ENCODE measurements at regions not wholly inside any gene's neighbourhood (a gene's known extent, or its start where the extent isn't known, plus 50 kb on each side); places are given as distances from the start of the nearest gene placed in this dataset.

GRCh38 chr7:112882991-112883390 is 92.8 kb upstream of the TMEM168 start:
- DNase-seq (ENCODE audit: low read depth): no peak

DNA sequence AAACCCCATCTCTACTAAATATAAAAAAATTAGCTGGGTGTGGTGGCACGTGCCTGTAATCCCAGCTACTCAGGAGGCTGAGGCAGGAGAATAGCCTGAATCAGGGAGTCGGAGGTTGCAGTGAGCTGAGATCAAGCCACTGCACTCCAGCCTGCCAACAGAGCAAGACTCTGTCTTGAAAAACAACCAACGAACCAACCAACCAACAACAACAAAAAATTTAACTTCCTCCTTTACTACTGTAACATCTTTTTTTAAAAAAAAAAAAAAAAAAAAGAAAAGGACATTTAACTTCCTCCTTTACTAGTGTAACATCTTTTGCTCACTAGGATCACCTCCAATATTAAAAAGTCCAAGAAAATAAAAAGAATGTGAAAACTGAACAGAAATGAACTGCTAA is 92.3 kb upstream of the TMEM168 start:
- no peak for DNase-seq (ENCODE audit: low read depth)

DNA sequence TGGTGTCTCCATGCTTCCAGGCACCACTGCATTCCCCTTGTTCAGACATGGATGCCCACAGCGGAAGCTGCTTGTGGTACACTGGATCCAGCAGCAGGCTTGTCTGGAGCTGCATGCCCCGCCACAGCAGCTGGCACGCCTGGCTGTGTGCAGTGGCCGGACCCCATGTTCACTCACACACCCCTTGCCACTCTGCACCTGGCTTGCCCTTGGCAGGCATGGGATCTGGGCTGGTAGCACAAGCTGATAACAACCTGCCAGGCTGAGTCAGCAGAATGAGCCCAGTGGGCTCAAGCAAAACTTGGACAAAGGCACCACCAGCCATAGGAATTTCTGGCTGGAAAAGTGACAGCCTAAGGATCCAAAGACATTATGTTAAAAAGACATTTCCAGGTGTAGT is 91.8 kb upstream of the TMEM168 start:
- DNase-seq (ENCODE audit: low read depth): no peak

DNA sequence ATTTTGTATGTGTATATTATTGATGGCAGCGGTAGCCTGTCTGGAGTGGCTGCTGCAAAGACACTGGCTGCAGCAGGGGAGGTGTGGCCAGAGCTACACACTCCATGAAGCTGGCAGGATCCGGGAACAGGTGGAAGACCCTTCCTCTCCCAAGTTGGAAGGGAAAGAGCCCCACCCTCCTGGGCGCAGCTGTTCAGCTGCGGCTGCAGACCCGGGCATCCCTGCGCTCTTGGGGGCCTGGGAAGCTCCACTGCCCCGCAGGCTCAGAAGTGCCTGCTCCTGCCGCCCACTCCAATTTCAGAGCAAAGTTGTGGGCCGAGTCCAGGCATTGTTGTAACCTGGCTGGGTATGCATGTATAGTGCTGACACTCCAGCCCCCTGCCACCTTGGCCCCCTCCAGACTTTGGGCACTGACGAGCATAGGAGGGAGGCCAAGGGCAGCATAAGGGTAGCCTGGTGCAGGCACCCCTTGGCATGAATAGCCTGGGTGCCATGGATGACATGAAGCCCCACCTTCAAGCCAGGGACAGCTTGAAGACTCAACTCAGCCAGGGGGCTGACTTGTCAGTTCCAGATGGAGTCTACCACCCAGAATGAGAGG is 90.7 kb upstream of the TMEM168 start:
- DNase-seq (ENCODE audit: low read depth): no peak

- no peak for DNase-seq (ENCODE audit: low read depth)
Measured at GRCh38 chr7:112877691-112878460, 87.7 kb upstream of the TMEM168 start.

- DNase-seq (ENCODE audit: low read depth): no peak
Measured at GRCh38 chr7:112876877-112877276, 86.7 kb upstream of the TMEM168 start.

GRCh38 chr7:112874909-112875308 is 84.7 kb upstream of the TMEM168 start:
- DNase-seq (ENCODE audit: low read depth): no peak

DNA sequence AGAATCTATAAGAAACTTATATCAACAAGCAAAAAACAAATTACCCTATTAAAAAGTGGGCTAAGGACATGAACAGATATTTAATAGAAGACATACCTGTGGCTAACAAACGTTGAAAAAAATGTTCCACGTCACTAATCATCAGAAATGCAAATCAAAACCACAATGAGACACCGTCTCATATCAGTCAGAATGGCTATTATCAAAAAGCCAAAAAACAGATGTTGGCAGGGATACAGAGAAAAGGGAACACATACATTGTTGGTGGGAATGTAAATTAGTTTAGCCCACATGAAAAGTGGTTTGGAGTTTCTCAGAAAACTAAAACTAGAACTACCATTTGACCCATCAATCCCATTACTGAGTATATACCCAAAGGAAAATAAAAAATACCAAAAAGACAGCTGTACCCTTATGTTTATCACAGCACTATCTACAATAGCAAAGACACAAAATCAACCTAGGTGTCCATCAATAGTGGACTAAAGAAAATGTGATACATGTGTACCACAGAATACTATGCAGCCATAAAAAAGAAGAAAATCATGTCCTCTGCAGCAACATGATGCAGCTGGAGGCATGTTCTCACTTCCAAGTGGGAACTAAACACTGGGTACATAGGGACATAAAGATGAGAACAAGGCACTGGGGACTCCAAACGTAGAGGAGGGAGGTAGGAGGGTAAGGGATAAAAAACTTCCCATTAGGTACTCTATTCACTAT is 83.8 kb upstream of the TMEM168 start:
- DNase-seq (ENCODE audit: low read depth): no peak

DNA sequence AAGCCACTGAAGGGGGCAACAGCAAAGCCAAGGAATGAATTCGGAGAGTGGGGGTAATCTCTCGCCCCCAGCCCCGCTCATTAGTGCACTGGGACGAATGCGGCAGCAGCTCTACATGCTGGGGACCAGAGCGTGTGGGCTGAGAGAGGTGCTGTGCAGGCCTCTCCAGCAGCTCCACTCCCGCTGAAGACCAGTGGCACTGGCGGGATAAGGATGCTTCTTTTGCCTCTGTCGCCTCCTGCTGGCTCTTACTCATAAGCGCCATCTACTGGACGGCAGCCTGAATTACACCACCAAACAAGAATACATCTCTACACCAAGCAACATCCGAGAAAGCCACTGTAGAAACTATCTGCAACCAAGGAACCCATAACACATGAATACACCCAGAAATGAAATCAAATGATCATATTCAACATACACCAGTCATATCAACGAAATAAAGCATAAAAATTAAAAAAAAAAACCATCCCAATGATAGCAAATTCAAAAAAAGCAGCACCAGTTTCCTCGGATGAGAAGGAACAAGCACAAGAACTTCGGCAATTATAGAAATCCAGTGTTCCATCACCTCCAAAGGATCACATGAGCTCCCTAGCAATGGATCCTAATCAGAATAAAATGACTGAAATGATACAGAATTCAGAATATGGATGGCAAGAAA is 79.0 kb upstream of the TMEM168 start:
- peak; percentile 37 for DNase-seq (ENCODE audit: low read depth)

- DNase-seq (ENCODE audit: low read depth): no peak
Measured at GRCh38 chr7:112868609-112869008, 78.4 kb upstream of the TMEM168 start.

- DNase-seq (ENCODE audit: low read depth): no peak
Measured at GRCh38 chr7:112866424-112866823, 76.2 kb upstream of the TMEM168 start.

DNA sequence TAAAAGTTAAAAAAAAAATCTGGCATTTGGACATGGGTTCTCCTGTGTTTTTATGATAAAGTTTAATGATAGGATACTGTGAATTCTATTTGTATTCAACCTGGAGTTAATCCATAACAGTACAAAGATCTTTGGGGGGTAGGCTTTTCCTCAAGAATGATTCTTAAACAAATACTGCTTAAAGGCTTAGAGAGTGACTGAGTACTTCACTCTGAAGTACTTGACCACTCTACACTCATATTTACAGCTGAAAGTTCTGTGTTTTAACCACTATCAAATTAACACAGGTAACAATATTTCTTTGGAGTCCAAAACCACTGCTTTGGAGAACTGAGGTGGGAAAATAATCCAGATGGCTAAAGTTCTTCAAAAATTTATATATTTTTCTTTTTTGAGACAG is 74.2 kb upstream of the TMEM168 start:
- DNase-seq (ENCODE audit: low read depth): no peak

DNA sequence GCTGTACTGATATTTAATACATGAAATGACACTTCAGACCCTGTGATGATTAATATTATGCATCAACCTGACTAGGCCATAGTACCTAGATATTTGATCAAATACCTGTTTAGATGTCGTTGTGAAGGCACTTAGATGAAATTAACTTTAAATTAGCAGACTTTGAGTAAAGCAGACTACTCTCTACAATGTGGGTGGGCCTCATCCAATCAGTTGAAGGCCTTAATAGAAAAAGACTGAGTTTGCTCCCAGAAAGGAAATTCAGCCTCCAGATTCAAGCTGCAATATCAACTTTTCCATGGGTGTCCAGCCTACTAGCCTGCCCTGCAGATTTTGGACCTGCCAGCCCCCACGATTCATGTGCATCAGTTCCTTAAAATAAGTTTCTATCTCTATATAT is 68.6 kb upstream of the TMEM168 start:
- no peak for DNase-seq (ENCODE audit: low read depth)

GRCh38 chr7:112855227-112855626 is 65.0 kb upstream of the TMEM168 start:
- no peak for DNase-seq (ENCODE audit: low read depth)

DNA sequence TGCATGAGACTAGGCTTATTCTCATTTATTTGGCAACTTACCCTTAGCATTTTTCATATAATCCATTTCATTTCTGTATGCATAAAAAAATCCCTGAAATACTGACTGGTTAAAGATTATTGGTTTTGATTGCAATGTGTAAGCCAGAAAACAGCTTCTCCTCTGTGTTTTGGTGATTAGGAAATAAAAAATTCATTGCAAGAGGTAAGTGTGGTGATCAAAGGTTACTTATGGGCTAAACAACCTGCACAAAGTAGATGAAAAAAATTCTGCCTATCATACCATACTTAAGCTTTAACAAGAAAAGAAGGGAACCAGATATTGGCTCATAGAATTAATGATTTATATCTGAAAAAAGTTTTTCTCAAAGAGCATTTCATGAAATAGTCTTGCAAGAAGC is 64.0 kb upstream of the TMEM168 start:
- no peak for DNase-seq (ENCODE audit: low read depth)

DNA sequence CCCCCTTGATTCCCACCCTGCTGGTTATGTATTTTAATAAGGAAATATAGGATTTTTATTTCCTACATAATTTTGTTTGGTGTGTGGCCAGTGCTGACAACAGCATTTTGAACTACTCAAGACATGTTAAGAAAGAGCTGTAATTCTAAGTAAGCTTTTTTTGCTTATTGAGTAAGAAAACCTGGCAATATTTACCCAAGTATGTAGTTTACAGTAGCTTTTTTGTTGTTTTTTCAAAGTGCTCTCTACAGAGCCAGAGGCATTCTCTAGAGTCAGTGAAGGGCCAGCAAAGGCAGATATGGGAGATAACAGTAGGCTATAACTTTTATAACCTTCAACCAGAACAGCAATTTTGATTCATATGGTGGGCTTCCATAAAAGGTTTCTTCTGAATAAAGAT is 63.2 kb upstream of the TMEM168 start:
- DNase-seq (ENCODE audit: low read depth): no peak

- no peak for DNase-seq (ENCODE audit: low read depth)
Measured at GRCh38 chr7:112843151-112843550, 53.0 kb upstream of the TMEM168 start.
